NCI-H774 (cell line): ENCODE measurements at regions not wholly inside any gene's neighbourhood (a gene's known extent, or its start where the extent isn't known, plus 50 kb on each side); places are given as distances from the start of the nearest gene placed in this dataset.
"Not testable (repeated sequence)": the region's sequence is repeated elsewhere in the genome, so short reads cannot be mapped to it uniquely, and the experiment has no call there.

Source experiments
- DNase-seq: peaks from one replicate; lab custom pipeline; 2025; lab: John Stamatoyannopoulos, UW

- not testable (repeated sequence) for DNase-seq
Measured at GRCh38 chr18:38489721-38490120, 924.1 kb upstream of the CELF4 start.

- no peak for DNase-seq
Measured at GRCh38 chr18:38487521-38487920, 921.9 kb upstream of the CELF4 start.

- no peak for DNase-seq
Measured at GRCh38 chr18:38483326-38483725, 917.7 kb upstream of the CELF4 start.

- DNase-seq = no peak
Measured at GRCh38 chr18:38481576-38481975, 916.0 kb upstream of the CELF4 start.

GRCh38 chr18:38475686-38476085, 910.1 kb upstream of the CELF4 start:
- DNase-seq = no peak

GRCh38 chr18:38473535-38473934, 907.9 kb upstream of the CELF4 start:
- DNase-seq = no peak

- no peak for DNase-seq
Measured at GRCh38 chr18:38470421-38470820, 904.8 kb upstream of the CELF4 start.

GRCh38 chr18:38466426-38466825, 900.8 kb upstream of the CELF4 start:
- DNase-seq = no peak

GRCh38 chr18:38464024-38464423, 898.4 kb upstream of the CELF4 start:
- no peak for DNase-seq

- no peak for DNase-seq
Measured at GRCh38 chr18:38460657-38461056, 895.1 kb upstream of the CELF4 start.

- no peak for DNase-seq
Measured at GRCh38 chr18:38459131-38459994, 893.8 kb upstream of the CELF4 start.

GRCh38 chr18:38458698-38459097, 893.1 kb upstream of the CELF4 start:
- no peak for DNase-seq

- no peak for DNase-seq
Measured at GRCh38 chr18:38456253-38456652, 890.7 kb upstream of the CELF4 start.

GRCh38 chr18:38454764-38455469, 889.3 kb upstream of the CELF4 start:
- no peak for DNase-seq

- DNase-seq = no peak
Measured at GRCh38 chr18:38453880-38454279, 888.3 kb upstream of the CELF4 start.

- no peak for DNase-seq
Measured at GRCh38 chr18:38450876-38451275, 885.3 kb upstream of the CELF4 start.

GRCh38 chr18:38445804-38446145, 880.2 kb upstream of the CELF4 start:
- no peak for DNase-seq

GRCh38 chr18:38444971-38445803, 879.6 kb upstream of the CELF4 start:
- DNase-seq = no peak

- DNase-seq = no peak
Measured at GRCh38 chr18:38427736-38428135, 862.1 kb upstream of the CELF4 start.

GRCh38 chr18:38427234-38427633, 861.6 kb upstream of the CELF4 start:
- peak; percentile 10 for DNase-seq

- DNase-seq = no peak
Measured at GRCh38 chr18:38421872-38422615, 856.4 kb upstream of the CELF4 start.

- no peak for DNase-seq
Measured at GRCh38 chr18:38421021-38421420, 855.4 kb upstream of the CELF4 start.
